AG04449 (cell line): ENCODE measurements at regions not wholly inside any gene's neighbourhood (a gene's known extent, or its start where the extent isn't known, plus 50 kb on each side); places are given as distances from the start of the nearest gene placed in this dataset.

Experiments used
- CTCF ChIA-PET: fragments of 350-600 bp; formaldehyde crosslinking; extraction: SDS; loops from one replicate; lab custom pipeline; 2021; ENCODE audit warnings: antibody characterized with exemption; lab: Yijun Ruan, JAX
- POLR2A ChIA-PET: fragments of 400-600, 350-600 bp; formaldehyde crosslinking; extraction: SDS; loops from one replicate; lab custom pipeline; 2020; ENCODE audit warnings: antibody characterized with exemption, inconsistent platforms; lab: Yijun Ruan, JAX
- DNase-seq: peaks from one replicate; pipeline ENCODE4 v3.0.0-alpha.2; 2010; ENCODE audit warnings: low read depth, low spot score
- H3K4me3 ChIP-seq: 2 replicates; pipeline ENCODE4 v1.5.1; 2011; ENCODE audit warnings: low read depth, mild to moderate bottlenecking, control low read depth, low read length
- TF ChIP-seq, protein P1 (sequence below): IDR thresholded peaks from one replicate; pipeline ENCODE4 v1.5.1; 2011; ENCODE audit warnings: mild to moderate bottlenecking, moderate library complexity, low read length, control low read depth, inconsistent platforms; ENCODE audit not compliant: insufficient read depth; ENCODE audit errors: missing control alignments

DNA sequence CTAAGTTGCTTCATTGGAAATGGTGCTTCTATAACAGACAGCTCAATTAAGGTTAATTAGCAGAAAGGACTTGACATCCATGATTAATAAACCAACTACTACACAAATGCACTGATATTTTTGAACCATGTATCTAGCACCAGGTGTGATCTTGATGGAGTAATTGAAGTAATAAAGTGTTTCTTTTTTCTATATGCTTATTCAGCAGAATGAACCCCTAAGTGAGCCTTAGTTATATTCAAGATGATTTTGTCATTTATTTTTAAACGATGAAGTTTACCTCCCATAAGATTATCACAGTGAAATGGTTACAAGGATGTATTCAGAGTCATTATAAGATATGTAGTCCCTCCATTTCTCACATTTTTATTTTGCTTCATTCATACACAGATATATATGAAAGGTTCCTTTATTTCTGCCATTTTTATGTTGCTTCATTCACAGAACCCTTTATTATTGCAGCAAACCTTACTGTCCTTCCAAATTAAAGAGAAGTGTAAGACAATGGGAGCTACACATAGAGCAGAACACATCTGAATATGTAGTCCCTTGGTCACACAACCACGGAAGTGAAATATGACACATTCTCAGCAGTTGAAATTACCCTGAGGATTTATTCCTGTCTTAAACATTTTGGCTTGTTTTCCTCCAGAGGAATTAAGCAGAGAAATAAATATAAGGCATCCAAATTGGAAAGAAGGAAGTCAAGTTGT lies 295.0 kb downstream of the RAP2B start:
- H3K4me3 ChIP-seq, result no peak overlapping the region
- DNase-seq, result no peak
- ChIA-PET POLR2A (no interaction called here), CTCF (no interaction called here)
- TF ChIP-seq, protein P1, sequence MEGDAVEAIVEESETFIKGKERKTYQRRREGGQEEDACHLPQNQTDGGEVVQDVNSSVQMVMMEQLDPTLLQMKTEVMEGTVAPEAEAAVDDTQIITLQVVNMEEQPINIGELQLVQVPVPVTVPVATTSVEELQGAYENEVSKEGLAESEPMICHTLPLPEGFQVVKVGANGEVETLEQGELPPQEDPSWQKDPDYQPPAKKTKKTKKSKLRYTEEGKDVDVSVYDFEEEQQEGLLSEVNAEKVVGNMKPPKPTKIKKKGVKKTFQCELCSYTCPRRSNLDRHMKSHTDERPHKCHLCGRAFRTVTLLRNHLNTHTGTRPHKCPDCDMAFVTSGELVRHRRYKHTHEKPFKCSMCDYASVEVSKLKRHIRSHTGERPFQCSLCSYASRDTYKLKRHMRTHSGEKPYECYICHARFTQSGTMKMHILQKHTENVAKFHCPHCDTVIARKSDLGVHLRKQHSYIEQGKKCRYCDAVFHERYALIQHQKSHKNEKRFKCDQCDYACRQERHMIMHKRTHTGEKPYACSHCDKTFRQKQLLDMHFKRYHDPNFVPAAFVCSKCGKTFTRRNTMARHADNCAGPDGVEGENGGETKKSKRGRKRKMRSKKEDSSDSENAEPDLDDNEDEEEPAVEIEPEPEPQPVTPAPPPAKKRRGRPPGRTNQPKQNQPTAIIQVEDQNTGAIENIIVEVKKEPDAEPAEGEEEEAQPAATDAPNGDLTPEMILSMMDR, result no peak

DNA sequence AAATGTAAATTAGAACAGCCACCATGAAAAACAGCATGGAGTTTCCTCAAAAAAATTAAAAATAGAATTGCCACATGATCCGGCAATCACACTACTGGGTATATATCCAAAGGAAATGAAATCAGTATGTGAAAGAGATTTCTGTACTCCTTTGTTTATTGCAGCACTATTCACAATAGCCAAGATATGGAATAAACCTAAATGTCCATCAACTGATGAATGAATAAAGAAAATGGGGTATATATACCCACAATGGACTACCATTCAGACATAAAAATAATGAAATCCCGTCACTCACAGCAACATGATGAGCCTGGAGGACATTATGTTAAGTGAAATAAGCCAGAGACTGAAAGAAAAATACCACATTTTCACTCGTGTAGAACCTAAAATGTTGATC lies 296.9 kb downstream of the RAP2B start:
- no peak overlapping the region for H3K4me3 ChIP-seq
- CTCF ChIA-PET, result no interaction called here
- POLR2A ChIA-PET, result no interaction called here
- TF ChIP-seq, protein P1, result no peak
- no peak for DNase-seq

DNA sequence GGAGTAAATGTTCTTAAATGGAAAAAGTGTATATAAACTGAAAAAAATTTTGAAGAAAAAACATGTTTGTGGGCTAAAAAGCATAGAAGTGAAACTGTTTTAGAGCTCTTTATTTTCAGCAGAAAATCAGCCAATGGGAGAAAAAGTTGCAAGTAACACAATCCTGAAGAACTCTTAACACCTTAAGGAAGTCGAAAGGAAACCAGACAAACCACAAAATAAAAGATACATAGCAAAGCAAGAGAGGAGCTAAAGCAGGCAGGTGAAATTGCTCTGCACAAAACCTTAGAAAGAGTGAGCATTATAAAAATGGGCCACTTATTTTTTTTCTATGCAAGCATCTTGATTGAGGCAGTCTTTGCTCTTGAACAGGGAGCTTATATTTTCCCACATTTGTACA lies 300.5 kb downstream of the RAP2B start:
- TF ChIP-seq, protein P1, result no peak
- no peak overlapping the region for H3K4me3 ChIP-seq
- DNase-seq, result no peak
- ChIA-PET CTCF (no interaction called here), POLR2A (no interaction called here)

DNA sequence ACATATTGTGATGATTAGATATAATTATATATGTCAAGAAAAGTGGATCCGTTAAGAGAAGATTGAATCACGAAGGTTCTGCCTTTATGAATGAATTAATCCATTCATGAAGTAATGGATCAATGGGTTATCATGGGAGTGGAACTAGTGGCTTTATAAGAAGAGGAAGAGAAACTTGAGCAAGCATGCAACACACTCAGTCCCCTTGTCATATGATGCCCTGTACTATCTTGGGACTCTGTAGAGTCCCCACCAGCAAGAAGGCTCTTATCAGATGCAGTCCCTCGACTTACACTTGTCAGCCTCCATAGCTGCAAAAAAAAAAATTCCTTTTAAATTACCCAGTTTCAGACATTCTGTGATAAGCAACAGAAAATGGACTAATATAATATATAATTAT lies 301.9 kb downstream of the RAP2B start:
- no peak for DNase-seq
- H3K4me3 ChIP-seq, result no peak overlapping the region
- TF ChIP-seq, protein P1, result no peak
- POLR2A ChIA-PET, result no interaction called here
- CTCF ChIA-PET, result no interaction called here

DNA sequence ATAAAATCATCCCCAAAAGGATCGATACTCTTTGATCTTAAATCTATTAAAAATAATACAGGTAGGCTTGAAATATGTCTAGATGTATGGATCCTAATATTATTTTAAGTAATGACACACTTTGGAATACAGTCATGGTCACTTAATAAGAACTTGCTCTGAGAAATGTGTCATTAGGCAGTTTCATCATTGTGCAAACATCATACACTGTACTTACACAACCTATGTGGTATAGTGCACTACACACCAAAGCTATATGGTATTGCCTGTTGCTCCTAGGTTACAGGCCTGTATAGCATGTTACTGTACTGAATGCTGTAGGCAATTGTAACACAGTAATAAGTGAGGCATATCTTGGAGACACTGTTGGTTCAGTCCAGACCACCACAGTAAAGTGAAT lies 307.1 kb downstream of the RAP2B start:
- CTCF ChIA-PET, result no interaction called here

DNA sequence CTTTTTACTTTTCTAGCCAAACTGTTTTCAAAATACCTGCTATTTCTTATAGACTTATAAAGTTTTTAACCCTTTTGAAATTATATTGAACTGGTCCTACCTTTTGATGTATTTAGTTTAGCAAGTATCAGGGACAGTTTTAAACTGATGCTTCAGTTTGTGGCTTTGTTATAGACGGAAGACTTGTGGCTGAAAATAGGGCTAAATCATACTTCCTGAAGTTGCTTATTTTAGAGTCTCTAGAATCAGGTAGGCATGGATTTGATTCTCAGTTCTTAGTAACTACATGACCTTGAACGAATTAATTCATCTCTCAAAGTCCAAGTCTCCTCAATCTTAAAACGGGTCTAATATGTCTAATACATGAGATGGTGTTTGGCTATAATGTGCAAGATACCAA lies 322.8 kb downstream of the RAP2B start:
- TF ChIP-seq, protein P1, result no peak
- no peak overlapping the region for H3K4me3 ChIP-seq
- ChIA-PET POLR2A (no interaction called here), CTCF (no interaction called here)
- DNase-seq, result no peak

More for the DNA sequence above, 307.1 kb downstream of the RAP2B start:
- no peak overlapping the region for H3K4me3 ChIP-seq
- TF ChIP-seq, protein P1, result no peak
- DNase-seq, result no peak
- POLR2A ChIA-PET, result no interaction called here
